Heart left ventricle (tissue), 13 donors: ENCODE measurements at regions not wholly inside any gene's neighbourhood (a gene's known extent, or its start where the extent isn't known, plus 50 kb on each side); places are given as distances from the start of the nearest gene placed in this dataset.

ENCODE experiments used
- POLR2A ChIP-seq, 2 donors: fragments of 450-650 bp; IDR thresholded peaks; one replicate each; pipeline ENCODE4 v1.6.1; 2017; ENCODE audit warnings: antibody characterized with exemption in 2 of 2, mild to moderate bottlenecking in 2 of 2, moderate library complexity in 2 of 2
- TF ChIP-seq, protein P1 (sequence below), 12 donors: fragments of 200-600 bp; sonication (generic) in 4 of 12; IDR thresholded peaks; one replicate each; pipeline versions ENCODE4 v1.5.0 to v1.8.0; 2018 to 2022; ENCODE audit warnings: antibody characterized with exemption in 12 of 12, mild to moderate bottlenecking in 5 of 12
- donor health status: ischemic (EF 13 %, LVEDD 7.1; RV severe dilation, severe dysfunction).
- donor health status: DM: no; HTN: yes; CAD: no.
- donor health status: DM: no; HTN: no; CAD: no.
- donor health status: ischemic (EF 25% LVEDD 6.9; RV normal size, moderate dysfunction).
- donor health status: ischemic (EF 25% LVEDD 5.7; RV mildly dilated, moderate dysfunction).
- donor health status: ischemic (EF 35%, LVEDD 5.7; RV mildly dilated, moderate dysfunction).
- donor health status: nonischemic (EF 11% LVEDD 7.7; RV severe dilation, severe dysfunction).
- donor health status: DM: yes; HTN: yes; CAD: no.
- donor health status: PGD.
- donor health status: ischemic (EF 29% LVEDD 5.4; RV normal size, mild dysfunction).
- donor health status: nonischemic (EF 23%, LVEDD 6.1; RV moderate dilation, normal function).

DNA sequence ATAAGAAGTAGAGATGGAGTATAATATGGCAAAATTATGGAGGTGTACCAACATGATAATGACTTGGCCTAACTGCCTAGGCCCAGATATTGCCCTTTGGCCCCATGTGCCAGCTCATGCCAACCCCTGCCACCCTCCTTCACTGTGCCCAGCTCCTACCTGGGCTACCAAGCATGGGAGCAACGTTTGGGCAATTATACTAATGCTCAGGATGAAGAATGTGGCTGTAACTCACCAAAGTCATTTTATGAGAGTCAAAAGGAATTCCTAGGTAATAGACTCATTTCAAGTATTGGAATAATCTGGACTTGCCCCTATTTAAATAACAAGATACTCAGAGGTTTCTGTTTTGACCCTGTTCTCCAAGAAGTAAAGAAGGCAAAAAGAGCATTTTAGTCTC is 240.2 kb upstream of the IL12A start:
- TF ChIP-seq, protein P1, sequence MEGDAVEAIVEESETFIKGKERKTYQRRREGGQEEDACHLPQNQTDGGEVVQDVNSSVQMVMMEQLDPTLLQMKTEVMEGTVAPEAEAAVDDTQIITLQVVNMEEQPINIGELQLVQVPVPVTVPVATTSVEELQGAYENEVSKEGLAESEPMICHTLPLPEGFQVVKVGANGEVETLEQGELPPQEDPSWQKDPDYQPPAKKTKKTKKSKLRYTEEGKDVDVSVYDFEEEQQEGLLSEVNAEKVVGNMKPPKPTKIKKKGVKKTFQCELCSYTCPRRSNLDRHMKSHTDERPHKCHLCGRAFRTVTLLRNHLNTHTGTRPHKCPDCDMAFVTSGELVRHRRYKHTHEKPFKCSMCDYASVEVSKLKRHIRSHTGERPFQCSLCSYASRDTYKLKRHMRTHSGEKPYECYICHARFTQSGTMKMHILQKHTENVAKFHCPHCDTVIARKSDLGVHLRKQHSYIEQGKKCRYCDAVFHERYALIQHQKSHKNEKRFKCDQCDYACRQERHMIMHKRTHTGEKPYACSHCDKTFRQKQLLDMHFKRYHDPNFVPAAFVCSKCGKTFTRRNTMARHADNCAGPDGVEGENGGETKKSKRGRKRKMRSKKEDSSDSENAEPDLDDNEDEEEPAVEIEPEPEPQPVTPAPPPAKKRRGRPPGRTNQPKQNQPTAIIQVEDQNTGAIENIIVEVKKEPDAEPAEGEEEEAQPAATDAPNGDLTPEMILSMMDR (IDR thresholded peaks at IDR 0.05): no peak
- no peak for TF ChIP-seq POLR2A (IDR thresholded peaks at IDR 0.05)
